ENCODE measurements at regions not wholly inside any gene's neighbourhood (a gene's known extent, or its start where the extent isn't known, plus 50 kb on each side); places are given as distances from the start of the nearest gene placed in this dataset.

DNA sequence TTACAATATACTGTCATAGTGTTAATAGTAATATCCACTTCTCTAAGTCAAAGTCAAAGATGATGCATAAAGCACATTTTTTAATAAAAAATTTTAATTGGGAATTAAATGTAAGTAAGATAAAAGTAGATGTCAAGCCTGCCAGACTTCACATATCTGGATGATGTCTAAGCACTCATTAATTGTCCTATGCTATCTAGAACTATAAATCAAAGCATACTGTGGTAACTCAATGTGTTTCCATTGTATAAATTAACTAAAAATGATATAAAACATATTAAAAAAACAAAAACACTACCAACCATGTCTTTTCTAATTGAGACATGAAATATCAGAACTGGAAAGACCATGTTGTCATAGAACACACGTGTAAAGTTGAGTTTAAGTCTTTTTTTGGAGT is 51.2 kb downstream of the ZZZ3 start:
- Histone ChIP-seq H4K20me1 (ENCODE audit: control insufficient read depth, extremely low read depth, insufficient read depth, low read length) (no peaks in the 10 kb centered on the region), H3K4me1 (ENCODE audit: control insufficient read depth, extremely low read depth, insufficient read depth, low read length) (no peaks in the 10 kb centered on the region), H3K9ac (ENCODE audit: control insufficient read depth, extremely low read depth, insufficient read depth, low read length) (no peak overlapping the region), H3K9me1 (ENCODE audit: control insufficient read depth, extremely low read depth, insufficient read depth, low read length) (no peaks in the 10 kb centered on the region), H3K27me3 (ENCODE audit: control insufficient read depth, extremely low read depth, insufficient read depth, low read length) (no peaks in the 10 kb centered on the region), H2AFZ (ENCODE audit: control insufficient read depth, low read length) (no peak overlapping the region), H3K4me3 (ENCODE audit: control insufficient read depth in 2 of 3, extremely low read depth in 1 of 3, insufficient read depth in 2 of 3, low read depth in 1 of 3, low read length in 3 of 3) (no peak overlapping the region), H3K27ac (ENCODE audit: control insufficient read depth, insufficient read depth, low read length) (no peak overlapping the region), H3K79me2 (ENCODE audit: control insufficient read depth, insufficient read depth, low read length) (peaks cover under 1% of the 10 kb centered on the region), H3K4me2 (ENCODE audit: control insufficient read depth, extremely low read depth, insufficient read depth, low read depth, low read length) (no peak overlapping the region), H3K36me3 (ENCODE audit: control insufficient read depth in 2 of 2, extremely low read depth in 1 of 2, insufficient read depth in 2 of 2, low read length in 2 of 2) (peaks cover 9 to 16% of the 10 kb centered on the region in 2 experiments), H3K9me3 (ENCODE audit: control insufficient read depth, low read depth, low read length) (no peaks in the 10 kb centered on the region)
- no peak for DNase-seq (ENCODE audit: low read depth, low spot score)
- dilution Hi-C loops (cut with MboI; ENCODE audit: extremely low pct_ligation_motif_present, low sequenced_read_pairs), result no loop called here
- FAIRE-seq, result no peak
- TF ChIP-seq EZH2 (IDR thresholded peaks at IDR 0.05; ENCODE audit: low read length), result no peak
- TF ChIP-seq, protein P1, sequence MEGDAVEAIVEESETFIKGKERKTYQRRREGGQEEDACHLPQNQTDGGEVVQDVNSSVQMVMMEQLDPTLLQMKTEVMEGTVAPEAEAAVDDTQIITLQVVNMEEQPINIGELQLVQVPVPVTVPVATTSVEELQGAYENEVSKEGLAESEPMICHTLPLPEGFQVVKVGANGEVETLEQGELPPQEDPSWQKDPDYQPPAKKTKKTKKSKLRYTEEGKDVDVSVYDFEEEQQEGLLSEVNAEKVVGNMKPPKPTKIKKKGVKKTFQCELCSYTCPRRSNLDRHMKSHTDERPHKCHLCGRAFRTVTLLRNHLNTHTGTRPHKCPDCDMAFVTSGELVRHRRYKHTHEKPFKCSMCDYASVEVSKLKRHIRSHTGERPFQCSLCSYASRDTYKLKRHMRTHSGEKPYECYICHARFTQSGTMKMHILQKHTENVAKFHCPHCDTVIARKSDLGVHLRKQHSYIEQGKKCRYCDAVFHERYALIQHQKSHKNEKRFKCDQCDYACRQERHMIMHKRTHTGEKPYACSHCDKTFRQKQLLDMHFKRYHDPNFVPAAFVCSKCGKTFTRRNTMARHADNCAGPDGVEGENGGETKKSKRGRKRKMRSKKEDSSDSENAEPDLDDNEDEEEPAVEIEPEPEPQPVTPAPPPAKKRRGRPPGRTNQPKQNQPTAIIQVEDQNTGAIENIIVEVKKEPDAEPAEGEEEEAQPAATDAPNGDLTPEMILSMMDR (optimal IDR thresholded peaks at IDR 0.05 in 1 of 3, IDR thresholded peaks at IDR 0.05 in 1 of 3, conservative IDR thresholded peaks at IDR 0.05 in 1 of 3; ENCODE audit: extremely low read depth in 1 of 3, insufficient read depth in 2 of 3, low read length in 3 of 3), result no peak

- H3K4me2 ChIP-seq (ENCODE audit: control insufficient read depth, extremely low read depth, insufficient read depth, low read depth, low read length), result no peak overlapping the region
- H2AFZ ChIP-seq (ENCODE audit: control insufficient read depth, low read length), result no peak overlapping the region
- H3K9me1 ChIP-seq (ENCODE audit: control insufficient read depth, extremely low read depth, insufficient read depth, low read length), result no peaks in the 10 kb centered on the region
- H3K9ac ChIP-seq (ENCODE audit: control insufficient read depth, extremely low read depth, insufficient read depth, low read length), result no peak overlapping the region
- no peak overlapping the region for H3K4me3 ChIP-seq (ENCODE audit: control insufficient read depth in 2 of 3, extremely low read depth in 1 of 3, insufficient read depth in 2 of 3, low read depth in 1 of 3, low read length in 3 of 3)
- TF ChIP-seq EZH2 (IDR thresholded peaks at IDR 0.05; ENCODE audit: low read length), result no peak
- TF ChIP-seq, protein P1 (optimal IDR thresholded peaks at IDR 0.05 in 1 of 3, IDR thresholded peaks at IDR 0.05 in 1 of 3, conservative IDR thresholded peaks at IDR 0.05 in 1 of 3; ENCODE audit: extremely low read depth in 1 of 3, insufficient read depth in 2 of 3, low read length in 3 of 3), result no peak
- no peaks in the 10 kb centered on the region for H3K9me3 ChIP-seq (ENCODE audit: control insufficient read depth, low read depth, low read length)
- H3K36me3 ChIP-seq (ENCODE audit: control insufficient read depth in 2 of 2, extremely low read depth in 1 of 2, insufficient read depth in 2 of 2, low read length in 2 of 2), result peaks cover 7 to 15% of the 10 kb centered on the region in 2 experiments
- dilution Hi-C loops (cut with MboI; ENCODE audit: extremely low pct_ligation_motif_present, low sequenced_read_pairs), result no loop called here
- DNase-seq (ENCODE audit: low read depth, low spot score) (no peak), FAIRE-seq (no peak)
- no peaks in the 10 kb centered on the region for H4K20me1 ChIP-seq (ENCODE audit: control insufficient read depth, extremely low read depth, insufficient read depth, low read length)
- no peaks in the 10 kb centered on the region for H3K79me2 ChIP-seq (ENCODE audit: control insufficient read depth, insufficient read depth, low read length)
- H3K27me3 ChIP-seq (ENCODE audit: control insufficient read depth, extremely low read depth, insufficient read depth, low read length), result no peaks in the 10 kb centered on the region
- no peaks in the 10 kb centered on the region for H3K4me1 ChIP-seq (ENCODE audit: control insufficient read depth, extremely low read depth, insufficient read depth, low read length)
- H3K27ac ChIP-seq (ENCODE audit: control insufficient read depth, insufficient read depth, low read length), result no peak overlapping the region
Measured at GRCh38 chr1:77627978-77628570, 54.4 kb downstream of the ZZZ3 start.

Data from keratinocyte (primary cell).